ENCODE measurements at regions not wholly inside any gene's neighbourhood (a gene's known extent, or its start where the extent isn't known, plus 50 kb on each side); places are given as distances from the start of the nearest gene placed in this dataset.

DNA sequence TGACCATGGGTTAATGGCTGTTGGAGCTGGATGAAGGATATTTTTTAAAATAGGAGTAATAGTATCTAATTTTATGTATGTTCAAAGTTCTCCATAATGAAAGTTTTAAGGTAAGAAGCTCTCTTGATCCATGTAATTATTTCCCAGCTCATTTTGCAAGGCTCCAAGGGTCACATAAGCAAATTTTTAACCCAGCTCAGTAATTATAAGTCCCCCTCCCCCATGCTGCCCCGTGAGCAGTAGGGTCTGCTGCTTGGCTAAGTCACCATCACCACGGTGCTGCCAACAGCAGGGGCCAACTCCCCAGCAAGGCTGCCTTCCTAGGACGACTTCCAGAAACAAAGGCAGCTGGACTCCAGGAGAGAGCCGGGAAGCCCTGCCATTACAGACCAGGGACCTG lies 340.0 kb downstream of the FBXW7 start:
- H4K20me1 ChIP-seq (ENCODE audit: low read depth), result no peaks in the 10 kb centered on the region
- no peak overlapping the region for H3K27ac ChIP-seq
- Mint-ChIP-seq H3K9me3 (no peaks in the 10 kb centered on the region), H3K36me3 (no peaks in the 10 kb centered on the region), H3K27me3 (ENCODE audit: insufficient read depth, low read depth) (peaks cover under 1% of the 10 kb centered on the region), H3K4me1 (no peaks in the 10 kb centered on the region), H3K27ac (no peak overlapping the region), H3K4me3 (no peak overlapping the region)
- peak overlapping the region; percentile 42 for H2AFZ ChIP-seq (replicated peaks)
- H3F3A ChIP-seq (ENCODE audit: low read depth), result no peaks in the 10 kb centered on the region
- H3K4me2 ChIP-seq, result no peak overlapping the region
- TF ChIP-seq, protein P1, sequence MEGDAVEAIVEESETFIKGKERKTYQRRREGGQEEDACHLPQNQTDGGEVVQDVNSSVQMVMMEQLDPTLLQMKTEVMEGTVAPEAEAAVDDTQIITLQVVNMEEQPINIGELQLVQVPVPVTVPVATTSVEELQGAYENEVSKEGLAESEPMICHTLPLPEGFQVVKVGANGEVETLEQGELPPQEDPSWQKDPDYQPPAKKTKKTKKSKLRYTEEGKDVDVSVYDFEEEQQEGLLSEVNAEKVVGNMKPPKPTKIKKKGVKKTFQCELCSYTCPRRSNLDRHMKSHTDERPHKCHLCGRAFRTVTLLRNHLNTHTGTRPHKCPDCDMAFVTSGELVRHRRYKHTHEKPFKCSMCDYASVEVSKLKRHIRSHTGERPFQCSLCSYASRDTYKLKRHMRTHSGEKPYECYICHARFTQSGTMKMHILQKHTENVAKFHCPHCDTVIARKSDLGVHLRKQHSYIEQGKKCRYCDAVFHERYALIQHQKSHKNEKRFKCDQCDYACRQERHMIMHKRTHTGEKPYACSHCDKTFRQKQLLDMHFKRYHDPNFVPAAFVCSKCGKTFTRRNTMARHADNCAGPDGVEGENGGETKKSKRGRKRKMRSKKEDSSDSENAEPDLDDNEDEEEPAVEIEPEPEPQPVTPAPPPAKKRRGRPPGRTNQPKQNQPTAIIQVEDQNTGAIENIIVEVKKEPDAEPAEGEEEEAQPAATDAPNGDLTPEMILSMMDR (IDR thresholded peaks at IDR 0.05), result no peak
- TF ChIP-seq EZH2 (IDR thresholded peaks at IDR 0.05) (no peak), EZH2phosphoT487 (IDR thresholded peaks at IDR 0.05) (no peak)
- no peak overlapping the region for H3K4me3 ChIP-seq
- H3K9me3 ChIP-seq (ENCODE audit: low read depth), result no peaks in the 10 kb centered on the region
- H3K9ac ChIP-seq, result no peak overlapping the region
- no peaks in the 10 kb centered on the region for H3K4me1 ChIP-seq
- H3K79me2 ChIP-seq (ENCODE audit: low read depth), result no peaks in the 10 kb centered on the region
- H3K27me3 ChIP-seq, result no peaks in the 10 kb centered on the region
- no peak for DNase-seq (ENCODE audit: low spot score)
- H3K36me3 ChIP-seq, result no peaks in the 10 kb centered on the region

DNA sequence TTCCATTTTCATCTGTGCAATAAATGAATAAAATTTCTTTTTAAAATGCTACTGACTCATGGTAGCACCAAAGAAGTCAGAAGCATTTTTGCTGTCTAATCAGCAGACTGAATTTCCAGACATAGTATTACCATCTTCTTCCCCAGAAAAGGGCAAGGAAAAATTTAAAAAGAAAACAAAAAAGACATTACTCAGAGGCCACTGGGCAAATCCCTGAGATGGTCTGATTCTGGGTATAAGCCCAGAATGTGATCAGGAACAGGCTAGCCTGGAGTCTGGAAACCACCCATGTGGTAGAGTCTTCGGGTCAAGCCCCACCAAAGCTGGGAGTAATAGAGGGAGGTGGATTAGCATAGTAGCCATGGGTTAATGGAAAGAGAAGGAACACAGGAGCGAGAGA lies 342.8 kb downstream of the FBXW7 start:
- Histone ChIP-seq H3K79me2 (ENCODE audit: low read depth) (no peaks in the 10 kb centered on the region), H3K4me2 (no peak overlapping the region), H3K4me3 (no peak overlapping the region), H3K9ac (no peak overlapping the region), H3K27me3 (no peaks in the 10 kb centered on the region), H2AFZ (replicated peaks) (no peak overlapping the region), H3K9me3 (ENCODE audit: low read depth) (no peaks in the 10 kb centered on the region), H3K4me1 (no peaks in the 10 kb centered on the region), H3K36me3 (no peaks in the 10 kb centered on the region), H3K27ac (no peak overlapping the region), H3F3A (ENCODE audit: low read depth) (no peaks in the 10 kb centered on the region), H4K20me1 (ENCODE audit: low read depth) (no peaks in the 10 kb centered on the region)
- no peak for DNase-seq (ENCODE audit: low spot score)
- Mint-ChIP-seq H3K36me3 (no peaks in the 10 kb centered on the region), H3K27me3 (ENCODE audit: insufficient read depth, low read depth) (no peaks in the 10 kb centered on the region), H3K9me3 (no peaks in the 10 kb centered on the region), H3K4me1 (peaks cover 15% of the 10 kb centered on the region), H3K4me3 (no peak overlapping the region), H3K27ac (no peak overlapping the region)
- TF ChIP-seq, protein P1 (IDR thresholded peaks at IDR 0.05), result no peak
- TF ChIP-seq EZH2phosphoT487 (IDR thresholded peaks at IDR 0.05) (no peak), EZH2 (IDR thresholded peaks at IDR 0.05) (no peak)

DNA sequence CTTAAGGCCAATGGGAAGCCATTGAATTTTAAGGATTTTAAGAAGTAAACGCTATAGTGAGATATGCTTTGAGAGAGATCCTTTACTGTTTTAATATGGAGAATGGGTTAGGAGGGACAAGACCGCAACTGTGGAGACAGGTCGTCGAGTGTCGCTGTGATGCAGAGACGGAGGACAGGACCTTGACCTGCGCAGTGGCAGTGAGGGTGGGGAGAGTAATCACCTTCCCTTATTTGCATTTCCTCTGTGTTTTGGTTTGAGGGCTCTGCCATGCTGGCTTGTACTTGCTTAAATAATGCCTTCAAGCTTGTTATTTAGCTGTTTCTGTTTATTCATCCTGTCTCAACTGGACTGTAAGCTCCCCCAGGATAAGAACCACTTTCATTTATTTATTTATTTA lies 345.0 kb downstream of the FBXW7 start:
- H3K27me3 ChIP-seq, result no peaks in the 10 kb centered on the region
- H3F3A ChIP-seq (ENCODE audit: low read depth), result no peaks in the 10 kb centered on the region
- no peak overlapping the region for H3K9ac ChIP-seq
- no peak overlapping the region for H3K27ac ChIP-seq
- no peaks in the 10 kb centered on the region for H4K20me1 ChIP-seq (ENCODE audit: low read depth)
- H3K4me3 ChIP-seq, result no peak overlapping the region
- Mint-ChIP-seq H3K4me1 (peaks cover 15% of the 10 kb centered on the region), H3K36me3 (no peaks in the 10 kb centered on the region), H3K27me3 (ENCODE audit: insufficient read depth, low read depth) (no peaks in the 10 kb centered on the region), H3K4me3 (no peak overlapping the region), H3K27ac (no peak overlapping the region), H3K9me3 (no peaks in the 10 kb centered on the region)
- H2AFZ ChIP-seq (replicated peaks), result no peak overlapping the region
- no peaks in the 10 kb centered on the region for H3K4me1 ChIP-seq
- no peaks in the 10 kb centered on the region for H3K36me3 ChIP-seq
- no peak for DNase-seq (ENCODE audit: low spot score)
- no peak overlapping the region for H3K4me2 ChIP-seq
- no peaks in the 10 kb centered on the region for H3K79me2 ChIP-seq (ENCODE audit: low read depth)
- no peaks in the 10 kb centered on the region for H3K9me3 ChIP-seq (ENCODE audit: low read depth)
- TF ChIP-seq, protein P1 (IDR thresholded peaks at IDR 0.05), result no peak
- TF ChIP-seq EZH2phosphoT487 (IDR thresholded peaks at IDR 0.05) (no peak), EZH2 (IDR thresholded peaks at IDR 0.05) (no peak)
